Sigmoid colon (tissue), 4 donors: ENCODE measurements at regions not wholly inside any gene's neighbourhood (a gene's known extent, or its start where the extent isn't known, plus 50 kb on each side); places are given as distances from the start of the nearest gene placed in this dataset.

Experiments
- POLR2A ChIP-seq, 2 donors: fragments of 450-650 bp; IDR thresholded peaks; one replicate each; pipeline ENCODE4 v1.6.1; 2016; ENCODE audit warnings: antibody characterized with exemption in 2 of 2, mild to moderate bottlenecking in 2 of 2, moderate library complexity in 2 of 2
- POLR2AphosphoS5 ChIP-seq, 4 donors: sonication (generic); formaldehyde crosslinking; IDR thresholded peaks; one replicate each; pipeline ENCODE4 v1.6.1; 2017; ENCODE audit warnings: antibody characterized with exemption in 4 of 4
- TF ChIP-seq, protein P1 (sequence below), 4 experiments: fragments of 450-650 bp in 3 of 4; fragments of 200-600 bp in 1 of 4; IDR thresholded peaks; one replicate each; pipeline ENCODE4 v1.5.1; 2016 to 2019; ENCODE audit warnings: antibody characterized with exemption in 4 of 4, mild to moderate bottlenecking in 3 of 4, moderate library complexity in 2 of 4

DNA sequence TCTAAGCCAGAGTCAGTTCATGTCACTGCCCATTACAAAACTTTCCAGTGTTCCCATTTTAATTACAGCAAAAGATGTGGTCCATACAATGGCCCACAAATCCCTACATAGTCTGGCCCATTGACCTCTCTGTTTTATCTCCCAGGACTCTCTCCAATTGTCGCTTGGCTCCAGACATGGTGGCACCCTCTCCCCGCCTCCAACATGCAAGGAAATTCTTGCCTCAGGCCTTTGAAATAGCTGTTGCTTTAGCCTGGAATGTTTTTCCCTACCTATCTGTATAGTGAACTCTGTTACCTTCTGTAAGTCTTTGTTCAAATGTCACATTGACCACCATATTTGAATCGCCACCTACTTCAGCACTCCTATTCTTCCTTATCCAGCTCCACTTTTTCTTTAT lies 377.3 kb upstream of the MCTP2 start:
- TF ChIP-seq, protein P1, sequence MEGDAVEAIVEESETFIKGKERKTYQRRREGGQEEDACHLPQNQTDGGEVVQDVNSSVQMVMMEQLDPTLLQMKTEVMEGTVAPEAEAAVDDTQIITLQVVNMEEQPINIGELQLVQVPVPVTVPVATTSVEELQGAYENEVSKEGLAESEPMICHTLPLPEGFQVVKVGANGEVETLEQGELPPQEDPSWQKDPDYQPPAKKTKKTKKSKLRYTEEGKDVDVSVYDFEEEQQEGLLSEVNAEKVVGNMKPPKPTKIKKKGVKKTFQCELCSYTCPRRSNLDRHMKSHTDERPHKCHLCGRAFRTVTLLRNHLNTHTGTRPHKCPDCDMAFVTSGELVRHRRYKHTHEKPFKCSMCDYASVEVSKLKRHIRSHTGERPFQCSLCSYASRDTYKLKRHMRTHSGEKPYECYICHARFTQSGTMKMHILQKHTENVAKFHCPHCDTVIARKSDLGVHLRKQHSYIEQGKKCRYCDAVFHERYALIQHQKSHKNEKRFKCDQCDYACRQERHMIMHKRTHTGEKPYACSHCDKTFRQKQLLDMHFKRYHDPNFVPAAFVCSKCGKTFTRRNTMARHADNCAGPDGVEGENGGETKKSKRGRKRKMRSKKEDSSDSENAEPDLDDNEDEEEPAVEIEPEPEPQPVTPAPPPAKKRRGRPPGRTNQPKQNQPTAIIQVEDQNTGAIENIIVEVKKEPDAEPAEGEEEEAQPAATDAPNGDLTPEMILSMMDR (IDR thresholded peaks at IDR 0.05): no peak
- TF ChIP-seq POLR2A (IDR thresholded peaks at IDR 0.05) (no peak), POLR2AphosphoS5 (IDR thresholded peaks at IDR 0.05) (no peak)
